AG09319 (cell line): ENCODE measurements at regions not wholly inside any gene's neighbourhood (a gene's known extent, or its start where the extent isn't known, plus 50 kb on each side); places are given as distances from the start of the nearest gene placed in this dataset.
A peak's percentile ranks its signal among the peaks of the same experiment; 100 is the strongest.
"Not testable (repeated sequence)": the region's sequence is repeated elsewhere in the genome, so short reads cannot be mapped to it uniquely, and the experiment has no call there.

ENCODE experiments used
- DNase-seq: peaks from one replicate; pipeline ENCODE4 v3.0.0-alpha.2; 2010; ENCODE audit warnings: low read depth; ENCODE audit errors: extremely low read depth
- TF ChIP-seq, protein P1 (sequence below): IDR thresholded peaks from 2 replicates; pipeline ENCODE4 v1.5.1; 2011; ENCODE audit warnings: low read depth, mild to moderate bottlenecking, inconsistent platforms, low read length, moderate library complexity

DNA sequence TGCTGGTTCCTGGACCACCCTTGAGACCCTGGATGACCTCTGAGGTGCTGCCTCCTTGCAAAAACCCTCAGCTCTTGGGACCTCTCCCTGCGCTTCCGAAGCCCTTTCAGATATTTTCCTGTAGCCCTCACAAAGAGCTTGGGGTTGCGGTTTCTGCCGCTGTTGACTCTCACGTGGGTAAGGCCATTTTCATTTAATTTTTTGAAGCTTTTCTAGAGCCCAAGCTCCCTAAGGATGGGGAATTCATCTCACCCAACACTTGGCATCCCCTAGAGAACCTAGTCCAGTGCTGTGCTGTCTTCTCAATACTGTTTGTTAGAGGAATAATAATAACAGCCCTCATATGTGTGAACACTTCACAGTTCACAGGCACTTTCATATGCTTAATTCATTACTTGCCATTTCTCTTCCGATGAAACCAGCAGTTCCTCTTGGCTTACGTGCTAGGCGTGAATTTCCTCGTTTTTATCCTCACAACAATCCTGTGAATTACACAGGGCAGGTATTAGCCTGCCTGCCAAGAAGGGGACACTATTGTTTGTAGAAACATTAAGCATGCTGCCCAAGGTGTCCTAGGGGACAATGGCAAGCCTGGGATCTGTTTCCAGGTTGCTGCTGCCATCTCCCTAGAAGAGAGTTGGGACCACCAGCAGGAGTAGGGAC is 71.6 kb upstream of the CTBP2 start:
- no peak for DNase-seq
- TF ChIP-seq, protein P1, sequence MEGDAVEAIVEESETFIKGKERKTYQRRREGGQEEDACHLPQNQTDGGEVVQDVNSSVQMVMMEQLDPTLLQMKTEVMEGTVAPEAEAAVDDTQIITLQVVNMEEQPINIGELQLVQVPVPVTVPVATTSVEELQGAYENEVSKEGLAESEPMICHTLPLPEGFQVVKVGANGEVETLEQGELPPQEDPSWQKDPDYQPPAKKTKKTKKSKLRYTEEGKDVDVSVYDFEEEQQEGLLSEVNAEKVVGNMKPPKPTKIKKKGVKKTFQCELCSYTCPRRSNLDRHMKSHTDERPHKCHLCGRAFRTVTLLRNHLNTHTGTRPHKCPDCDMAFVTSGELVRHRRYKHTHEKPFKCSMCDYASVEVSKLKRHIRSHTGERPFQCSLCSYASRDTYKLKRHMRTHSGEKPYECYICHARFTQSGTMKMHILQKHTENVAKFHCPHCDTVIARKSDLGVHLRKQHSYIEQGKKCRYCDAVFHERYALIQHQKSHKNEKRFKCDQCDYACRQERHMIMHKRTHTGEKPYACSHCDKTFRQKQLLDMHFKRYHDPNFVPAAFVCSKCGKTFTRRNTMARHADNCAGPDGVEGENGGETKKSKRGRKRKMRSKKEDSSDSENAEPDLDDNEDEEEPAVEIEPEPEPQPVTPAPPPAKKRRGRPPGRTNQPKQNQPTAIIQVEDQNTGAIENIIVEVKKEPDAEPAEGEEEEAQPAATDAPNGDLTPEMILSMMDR, result no peak

DNA sequence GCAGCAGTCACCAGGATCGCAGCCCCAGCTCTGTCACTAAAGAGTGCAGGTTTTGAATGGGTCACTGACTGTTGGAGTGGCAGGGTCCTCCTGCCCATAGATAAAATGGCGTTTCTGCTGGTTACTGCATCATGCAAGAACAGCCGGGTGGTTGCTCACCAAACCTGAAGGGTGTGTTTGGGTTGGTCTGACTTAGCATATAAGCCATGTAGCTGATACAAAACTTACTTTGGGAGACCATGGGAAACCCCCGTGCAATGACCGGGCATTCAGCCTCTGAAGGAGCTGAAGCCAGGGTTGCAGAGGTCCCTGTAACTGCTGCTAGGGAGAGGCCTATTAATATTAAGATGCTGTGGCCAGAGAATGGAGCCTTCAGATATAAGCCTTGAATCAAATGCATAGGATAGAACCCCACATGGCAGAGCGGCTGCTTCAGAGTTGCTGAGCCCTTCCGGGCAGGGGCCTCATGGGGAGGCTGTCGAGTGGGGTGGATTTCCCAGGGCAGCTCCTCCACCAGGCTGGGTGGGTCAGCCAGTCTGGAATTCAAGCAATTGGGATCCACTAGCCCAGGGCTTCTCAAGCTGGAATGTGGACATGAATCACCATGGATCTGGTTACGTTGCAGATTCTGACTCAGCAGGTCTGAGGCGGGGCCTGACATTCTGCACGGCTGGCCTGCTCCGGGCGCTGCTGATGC is 70.9 kb upstream of the CTBP2 start:
- TF ChIP-seq, protein P1, result peak; percentile 24
- DNase-seq, result peak; percentile 84

DNA sequence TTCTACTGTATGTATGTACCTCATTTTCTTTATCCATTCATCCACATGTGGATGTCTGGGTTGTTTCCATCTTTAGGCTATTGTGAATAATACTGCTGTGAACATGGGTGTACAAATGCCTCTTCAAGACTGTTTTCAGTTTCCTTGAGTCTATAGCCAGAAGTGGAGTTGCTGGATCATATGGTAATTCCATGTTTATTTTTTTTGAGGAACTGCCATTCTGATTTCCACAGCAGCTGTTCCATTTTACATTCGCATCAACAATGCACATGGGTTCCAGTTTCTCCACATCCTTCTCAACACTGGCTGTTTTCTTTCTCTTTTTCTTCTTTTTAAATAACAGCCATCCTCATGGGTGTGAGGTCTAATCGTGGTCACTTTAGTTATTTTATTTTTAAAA is 69.9 kb upstream of the CTBP2 start:
- TF ChIP-seq, protein P1, result no peak

DNA sequence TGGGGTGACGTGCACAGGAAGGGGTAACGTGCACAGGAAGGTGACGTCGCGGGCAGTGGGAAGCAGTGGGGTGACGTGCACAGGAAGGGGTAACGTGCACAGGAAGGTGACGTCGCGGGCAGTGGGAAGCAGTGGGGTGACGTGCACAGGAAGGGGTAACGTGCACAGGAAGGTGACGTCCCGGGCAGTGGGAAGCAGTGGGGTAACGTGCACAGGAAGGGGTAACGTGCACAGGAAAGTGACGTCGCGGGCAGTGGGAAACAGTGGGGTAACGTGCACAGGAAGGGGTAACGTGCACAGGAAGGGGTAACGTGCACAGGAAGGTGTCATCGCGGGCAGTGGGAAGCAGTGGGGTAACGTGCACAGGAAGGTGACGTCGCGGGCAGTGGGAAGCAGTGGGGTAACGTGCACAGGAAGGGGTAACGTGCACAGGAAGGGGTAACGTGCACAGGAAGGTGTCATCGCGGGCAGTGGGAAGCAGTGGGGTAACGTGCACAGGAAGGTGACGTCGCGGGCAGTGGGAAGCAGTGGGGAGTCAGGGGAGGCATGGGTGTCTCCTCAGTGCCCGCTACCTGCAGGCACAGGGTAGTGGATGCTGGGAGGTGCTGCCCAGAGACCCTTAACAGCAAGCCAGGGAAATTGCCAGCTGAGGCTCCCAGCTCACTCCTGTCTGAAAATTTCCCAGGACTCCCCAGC is 68.0 kb upstream of the CTBP2 start:
- DNase-seq, result not testable (repeated sequence)

More for the DNA sequence above, 69.9 kb upstream of the CTBP2 start:
- DNase-seq, result no peak

DNA sequence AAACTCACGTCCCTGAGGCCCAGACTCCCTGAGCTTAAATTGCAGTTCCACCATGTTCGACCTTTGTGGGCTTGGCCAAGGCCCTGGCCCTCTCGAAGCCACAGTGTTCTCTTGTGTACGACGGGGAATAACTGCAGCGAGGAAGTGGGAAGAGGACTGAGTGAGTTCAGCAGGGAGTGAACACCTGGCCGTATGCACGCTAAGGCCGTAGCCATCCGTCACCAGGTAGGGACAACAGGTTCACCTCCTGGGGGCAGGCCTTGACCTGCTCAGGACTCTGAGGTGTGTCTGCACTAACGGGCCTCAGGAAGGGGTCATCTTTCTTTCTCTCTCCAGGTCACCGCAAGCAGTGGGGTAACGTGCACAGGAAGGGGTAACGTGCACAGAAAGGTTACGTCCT is 67.2 kb upstream of the CTBP2 start:
- no peak for DNase-seq
- TF ChIP-seq, protein P1, result no peak

DNA sequence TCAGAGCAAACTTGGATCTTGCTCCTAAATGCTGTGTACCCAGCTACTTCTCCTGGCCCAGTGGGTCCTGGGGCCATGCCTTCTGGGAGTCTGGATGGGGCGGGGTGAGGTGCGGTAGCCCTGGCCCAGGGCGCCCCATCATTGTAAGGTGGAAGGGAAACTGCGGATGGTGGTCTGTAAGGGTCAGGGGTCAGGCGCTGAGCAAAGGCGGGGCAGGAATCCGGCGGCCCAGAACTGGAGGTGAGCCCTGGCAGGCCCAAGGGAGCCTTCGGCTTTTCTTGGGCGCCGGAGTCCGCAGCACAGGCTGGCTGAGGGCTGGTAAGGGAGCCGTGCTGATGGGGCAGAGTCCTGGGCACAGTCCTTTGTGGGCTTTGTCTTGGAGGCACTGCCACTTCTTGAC is 66.5 kb upstream of the CTBP2 start:
- DNase-seq, result no peak

DNA sequence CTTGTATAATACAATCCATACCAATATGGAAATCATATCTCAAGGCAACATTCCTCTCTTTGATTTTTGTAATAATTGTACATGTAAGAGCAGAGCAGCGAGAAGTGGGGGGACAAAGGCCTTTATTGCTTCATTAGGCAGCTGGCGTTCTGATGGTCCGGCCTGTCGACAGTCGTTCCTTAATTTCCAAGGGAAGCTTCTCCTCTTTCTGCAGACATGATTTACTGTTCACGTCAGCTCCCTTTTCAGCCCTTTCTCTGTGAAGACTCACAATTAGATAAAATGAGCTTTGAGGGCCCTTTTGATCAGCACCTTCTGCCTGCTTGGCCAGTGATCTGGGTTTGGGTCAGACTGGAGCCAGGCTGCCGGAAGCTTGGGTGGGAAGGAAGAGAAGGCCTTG is 65.6 kb upstream of the CTBP2 start:
- no peak for DNase-seq
- TF ChIP-seq, protein P1, result no peak

More for the DNA sequence above, 66.5 kb upstream of the CTBP2 start:
- TF ChIP-seq, protein P1, result no peak
